A673 (cell line): ENCODE measurements at regions not wholly inside any gene's neighbourhood (a gene's known extent, or its start where the extent isn't known, plus 50 kb on each side); places are given as distances from the start of the nearest gene placed in this dataset.
"Not testable (repeated sequence)": the region's sequence is repeated elsewhere in the genome, so short reads cannot be mapped to it uniquely, and the experiment has no call there.

ENCODE experiments used
- CTCF ChIP-seq: fragments of 300-800, 200-600 bp; sonication (generic); conservative IDR thresholded peaks from 2 replicates; pipeline ENCODE4 v1.5.1; 2017; ENCODE audit warnings: low read depth, mild to moderate bottlenecking, antibody characterized with exemption, low read length, moderate library complexity, mixed read lengths
- EZH2 ChIP-seq: fragments of 200-600 bp; sonication (generic); IDR thresholded peaks from 2 replicates; pipeline ENCODE4 v1.6.1; 2017; ENCODE audit warnings: borderline replicate concordance, low read depth, mild to moderate bottlenecking, mixed read lengths, antibody characterized with exemption, low read length; ENCODE audit not compliant: poor library complexity, severe bottlenecking

- TF ChIP-seq CTCF, EZH2: not testable (repeated sequence)
These were observed 127.1 kb upstream of the FUT9 start for GRCh38 chr6:95888711-95889110.
